Smooth muscle cell (in vitro differentiated cells): ENCODE measurements at regions not wholly inside any gene's neighbourhood (a gene's known extent, or its start where the extent isn't known, plus 50 kb on each side); places are given as distances from the start of the nearest gene placed in this dataset.

Experiments
- DNase-seq: peaks from one replicate; lab custom pipeline; 2025; ENCODE audit not compliant: unreplicated experiment; lab: John Stamatoyannopoulos, UW
- H2AFZ ChIP-seq: fragments of 200-600 bp; sonication (generic); 2 replicates; pipeline ENCODE4 v1.6.0; 2016; ENCODE audit warnings: antibody characterized with exemption, low read depth, mild to moderate bottlenecking
- H3F3A ChIP-seq: fragments of 200-600 bp; sonication (generic); 2 replicates; pipeline ENCODE4 v1.6.0; 2017; ENCODE audit warnings: antibody characterized with exemption, low read depth
- H3K27ac ChIP-seq: fragments of 200-600 bp; sonication (generic); 2 replicates; pipeline ENCODE4 v1.5.1; 2016; ENCODE audit warnings: low read depth, mild to moderate bottlenecking
- H3K27me3 ChIP-seq: fragments of 200-600 bp; sonication (generic); 2 replicates; pipeline ENCODE4 v1.6.1; 2016; ENCODE audit warnings: low read depth, mild to moderate bottlenecking
- H3K36me3 ChIP-seq: fragments of 200-600 bp; sonication (generic); 2 replicates; pipeline ENCODE4 v1.5.1; 2016; ENCODE audit warnings: low read depth
- H3K4me1 ChIP-seq: fragments of 200-600 bp; sonication (generic); 2 replicates; pipeline ENCODE4 v1.5.1; 2016; ENCODE audit warnings: low read depth
- H3K4me2 ChIP-seq: fragments of 200-600 bp; sonication (generic); 2 replicates; pipeline ENCODE4 v1.6.0; 2016; ENCODE audit warnings: mild to moderate bottlenecking
- H3K4me3 ChIP-seq: fragments of 200-600 bp; sonication (generic); 2 replicates; pipeline ENCODE4 v1.5.1; 2016; ENCODE audit warnings: mild to moderate bottlenecking
- H3K79me2 ChIP-seq: fragments of 200-600 bp; sonication (generic); 2 replicates; pipeline ENCODE4 v1.6.0; 2016; ENCODE audit warnings: low read depth, mild to moderate bottlenecking
- H3K9ac ChIP-seq: fragments of 200-600 bp; sonication (generic); 2 replicates; pipeline ENCODE4 v1.6.0; 2016; ENCODE audit warnings: low read depth
- H3K9me3 ChIP-seq: fragments of 200-600 bp; sonication (generic); replicated peaks from 2 replicates; pipeline ENCODE4 v1.5.1; 2016; ENCODE audit warnings: low read depth
- H4K20me1 ChIP-seq: fragments of 200-600 bp; sonication (generic); 2 replicates; pipeline ENCODE4 v1.6.0; 2016; ENCODE audit warnings: low read depth
- WGBS: methylation state at CpG from one replicate; pipeline ENCODE4 v1.1.7; 2016; ENCODE audit warnings: low lambda C conversion rate; 5-methylcytosine and 5-hydroxymethylcytosine counted together
- TF ChIP-seq, protein P1 (sequence below): fragments of 200-600 bp; sonication (generic); IDR thresholded peaks from 2 replicates; pipeline ENCODE4 v1.5.1; 2017; ENCODE audit warnings: borderline replicate concordance, mild to moderate bottlenecking, antibody characterized with exemption; ENCODE audit not compliant: insufficient read depth, poor library complexity, severe bottlenecking

- Histone ChIP-seq H3F3A (no peaks in the 10 kb centered on the region), H3K27me3 (peaks cover 6% of the 10 kb centered on the region), H4K20me1 (no peaks in the 10 kb centered on the region), H3K9ac (no peak overlapping the region), H3K79me2 (no peaks in the 10 kb centered on the region), H3K27ac (no peak overlapping the region), H3K4me1 (no peaks in the 10 kb centered on the region), H3K36me3 (no peaks in the 10 kb centered on the region), H3K4me3 (no peak overlapping the region), H3K4me2 (no peak overlapping the region), H2AFZ (no peak overlapping the region), H3K9me3 (no peaks in the 10 kb centered on the region)
- 90% methylated on average over 4 of the region's 4 CpGs for WGBS
- no peak for DNase-seq
- TF ChIP-seq, protein P1, sequence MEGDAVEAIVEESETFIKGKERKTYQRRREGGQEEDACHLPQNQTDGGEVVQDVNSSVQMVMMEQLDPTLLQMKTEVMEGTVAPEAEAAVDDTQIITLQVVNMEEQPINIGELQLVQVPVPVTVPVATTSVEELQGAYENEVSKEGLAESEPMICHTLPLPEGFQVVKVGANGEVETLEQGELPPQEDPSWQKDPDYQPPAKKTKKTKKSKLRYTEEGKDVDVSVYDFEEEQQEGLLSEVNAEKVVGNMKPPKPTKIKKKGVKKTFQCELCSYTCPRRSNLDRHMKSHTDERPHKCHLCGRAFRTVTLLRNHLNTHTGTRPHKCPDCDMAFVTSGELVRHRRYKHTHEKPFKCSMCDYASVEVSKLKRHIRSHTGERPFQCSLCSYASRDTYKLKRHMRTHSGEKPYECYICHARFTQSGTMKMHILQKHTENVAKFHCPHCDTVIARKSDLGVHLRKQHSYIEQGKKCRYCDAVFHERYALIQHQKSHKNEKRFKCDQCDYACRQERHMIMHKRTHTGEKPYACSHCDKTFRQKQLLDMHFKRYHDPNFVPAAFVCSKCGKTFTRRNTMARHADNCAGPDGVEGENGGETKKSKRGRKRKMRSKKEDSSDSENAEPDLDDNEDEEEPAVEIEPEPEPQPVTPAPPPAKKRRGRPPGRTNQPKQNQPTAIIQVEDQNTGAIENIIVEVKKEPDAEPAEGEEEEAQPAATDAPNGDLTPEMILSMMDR, result no peak
These were observed 102.2 kb upstream of the LHX1 start for GRCh38 chr17:36835036-36835435.

GRCh38 chr17:36837195-36837938 is 99.9 kb upstream of the LHX1 start:
- H3K9me3 ChIP-seq, result no peaks in the 10 kb centered on the region
- no peaks in the 10 kb centered on the region for H3K36me3 ChIP-seq
- H2AFZ ChIP-seq, result no peak overlapping the region
- no peaks in the 10 kb centered on the region for H4K20me1 ChIP-seq
- no peak overlapping the region for H3K9ac ChIP-seq
- 75% methylated on average over 14 of the region's 14 CpGs for WGBS
- H3K4me1 ChIP-seq, result no peaks in the 10 kb centered on the region
- no peaks in the 10 kb centered on the region for H3K27me3 ChIP-seq
- H3K4me3 ChIP-seq, result no peak overlapping the region
- no peaks in the 10 kb centered on the region for H3F3A ChIP-seq
- no peak overlapping the region for H3K27ac ChIP-seq
- no peak for DNase-seq
- TF ChIP-seq, protein P1, result no peak
- no peak overlapping the region for H3K4me2 ChIP-seq
- no peaks in the 10 kb centered on the region for H3K79me2 ChIP-seq

GRCh38 chr17:36837939-36838272 is 99.4 kb upstream of the LHX1 start:
- no peaks in the 10 kb centered on the region for H3K9me3 ChIP-seq
- H3F3A ChIP-seq, result no peaks in the 10 kb centered on the region
- H3K4me2 ChIP-seq, result no peak overlapping the region
- H3K79me2 ChIP-seq, result no peaks in the 10 kb centered on the region
- WGBS, result 83% methylated on average over 3 of the region's 3 CpGs
- H2AFZ ChIP-seq, result no peak overlapping the region
- H3K27ac ChIP-seq, result no peak overlapping the region
- H3K27me3 ChIP-seq, result no peaks in the 10 kb centered on the region
- TF ChIP-seq, protein P1, result no peak
- H4K20me1 ChIP-seq, result no peaks in the 10 kb centered on the region
- H3K4me1 ChIP-seq, result no peaks in the 10 kb centered on the region
- no peak for DNase-seq
- no peak overlapping the region for H3K4me3 ChIP-seq
- no peak overlapping the region for H3K9ac ChIP-seq
- H3K36me3 ChIP-seq, result no peaks in the 10 kb centered on the region

GRCh38 chr17:36839256-36839655 is 98.0 kb upstream of the LHX1 start:
- H3K9me3 ChIP-seq, result no peaks in the 10 kb centered on the region
- TF ChIP-seq, protein P1, result no peak
- H3K4me1 ChIP-seq, result no peaks in the 10 kb centered on the region
- no peaks in the 10 kb centered on the region for H3F3A ChIP-seq
- no peaks in the 10 kb centered on the region for H3K36me3 ChIP-seq
- no peak overlapping the region for H2AFZ ChIP-seq
- H3K9ac ChIP-seq, result no peak overlapping the region
- DNase-seq, result no peak
- H3K4me2 ChIP-seq, result no peak overlapping the region
- no peaks in the 10 kb centered on the region for H3K27me3 ChIP-seq
- no peaks in the 10 kb centered on the region for H4K20me1 ChIP-seq
- 91% methylated on average over 5 of the region's 5 CpGs for WGBS
- no peak overlapping the region for H3K4me3 ChIP-seq
- no peak overlapping the region for H3K27ac ChIP-seq
- H3K79me2 ChIP-seq, result no peaks in the 10 kb centered on the region
